Esophagus mucosa (tissue), 1 donor: ENCODE measurements at regions not wholly inside any gene's neighbourhood (a gene's known extent, or its start where the extent isn't known, plus 50 kb on each side); places are given as distances from the start of the nearest gene placed in this dataset.
A peak's percentile ranks its signal among the peaks of the same experiment; 100 is the strongest.
"Not testable (repeated sequence)": the region's sequence is repeated elsewhere in the genome, so short reads cannot be mapped to it uniquely, and the experiment has no call there.

ENCODE experiments used
- ATAC-seq: fragments of 200-7000 bp; cut with Tn5 transposase; one replicate; pipeline ENCODE4 v1.9.1; 2020
- donor health status: DM: yes; HTN: yes; CAD: no.

DNA sequence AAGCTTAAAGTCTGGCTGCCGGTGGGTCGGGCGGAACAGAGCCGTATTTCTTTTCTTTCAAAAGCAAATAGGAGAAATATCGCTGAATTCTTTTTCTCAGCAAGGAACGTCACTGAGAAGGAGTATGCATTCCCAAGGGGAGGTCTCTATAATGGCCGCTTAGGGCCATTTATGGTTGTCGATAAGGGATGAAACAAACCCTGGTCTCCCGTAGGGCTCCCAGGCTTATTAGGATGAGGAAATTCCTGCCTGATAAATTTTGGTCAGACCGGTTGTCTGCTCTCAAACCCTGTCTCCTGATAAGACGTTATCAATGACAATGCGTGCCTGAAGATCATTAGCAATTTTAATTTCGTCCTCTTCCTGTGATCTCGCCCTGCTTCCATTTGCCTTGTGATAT, 227.7 kb upstream of the ZEB2 start:
- ATAC-seq: no peak

DNA sequence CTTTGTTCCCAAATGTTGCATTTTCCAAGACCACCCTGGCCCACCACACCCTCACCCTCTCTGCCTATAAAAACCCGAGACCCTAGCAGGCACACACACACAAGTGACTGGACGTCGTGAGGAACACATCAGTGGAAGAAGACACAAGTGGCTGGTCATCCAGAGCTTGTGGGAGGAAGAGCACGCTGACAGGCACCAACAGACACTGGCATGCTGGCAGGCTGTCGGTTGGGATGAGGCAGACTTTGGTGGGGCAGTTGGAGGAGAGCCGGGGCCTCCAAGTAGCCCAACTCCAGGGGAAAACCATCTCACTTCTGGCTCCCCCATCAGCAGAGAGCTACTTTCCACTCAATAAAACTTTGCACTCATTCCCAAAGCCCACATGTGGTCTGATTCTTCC, 225.5 kb upstream of the ZEB2 start:
- ATAC-seq: no peak

DNA sequence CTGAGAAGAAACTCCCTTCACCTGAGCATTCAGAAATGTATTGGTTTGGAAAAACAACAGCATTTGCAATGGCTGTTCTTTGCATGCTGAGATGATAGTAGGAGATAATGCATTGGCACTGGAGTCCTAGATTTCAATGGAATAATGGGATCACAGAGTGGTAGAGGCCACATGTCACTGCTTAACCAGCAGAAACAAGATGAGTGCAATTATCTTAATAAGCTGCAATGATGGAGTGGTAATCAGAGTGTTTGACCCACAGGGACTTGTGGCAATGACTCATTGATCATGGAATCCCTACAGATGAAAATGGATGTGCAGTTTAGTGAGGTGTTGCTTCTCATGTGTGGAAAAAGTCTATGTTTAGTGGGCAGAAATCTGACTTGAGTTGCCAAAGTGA, 218.8 kb upstream of the ZEB2 start:
- ATAC-seq: no peak

DNA sequence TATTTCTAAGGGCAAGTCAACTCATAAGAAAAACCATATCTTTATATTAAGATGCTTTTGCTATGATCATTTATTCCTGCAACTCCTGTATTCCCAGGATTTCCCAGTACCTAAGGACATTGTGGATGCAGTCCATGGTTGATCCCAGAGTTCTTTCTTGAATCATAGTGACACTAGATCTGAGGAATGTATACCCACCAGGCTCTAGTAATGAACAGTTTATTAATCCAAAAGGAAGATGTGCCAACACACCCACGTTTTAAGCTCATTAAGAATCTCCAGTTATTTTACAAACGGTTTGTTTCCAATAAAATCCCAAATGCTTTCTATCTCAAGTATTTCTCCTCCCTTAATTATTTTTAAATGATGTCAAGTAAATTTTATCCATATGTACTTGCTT, 210.8 kb upstream of the ZEB2 start:
- no peak for ATAC-seq

DNA sequence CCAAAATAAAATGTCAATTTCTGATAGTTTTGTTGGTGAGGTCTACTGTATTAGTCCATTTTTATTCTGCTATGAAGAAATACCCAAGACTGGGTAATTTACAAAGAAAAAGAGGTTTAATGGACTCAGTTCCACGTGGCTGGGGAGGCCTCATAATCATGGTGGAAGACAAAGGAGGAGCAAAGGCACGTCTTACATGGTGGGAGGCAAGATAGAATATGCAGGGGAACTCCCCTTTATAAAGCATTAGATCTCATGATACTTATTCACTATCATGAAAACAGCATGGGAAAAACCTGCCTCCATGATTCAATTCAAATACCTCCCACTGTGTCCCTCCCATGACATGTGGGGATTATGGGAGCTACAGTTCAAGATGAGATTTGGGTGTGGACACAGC, 204.5 kb upstream of the ZEB2 start:
- ATAC-seq: not testable (repeated sequence)

DNA sequence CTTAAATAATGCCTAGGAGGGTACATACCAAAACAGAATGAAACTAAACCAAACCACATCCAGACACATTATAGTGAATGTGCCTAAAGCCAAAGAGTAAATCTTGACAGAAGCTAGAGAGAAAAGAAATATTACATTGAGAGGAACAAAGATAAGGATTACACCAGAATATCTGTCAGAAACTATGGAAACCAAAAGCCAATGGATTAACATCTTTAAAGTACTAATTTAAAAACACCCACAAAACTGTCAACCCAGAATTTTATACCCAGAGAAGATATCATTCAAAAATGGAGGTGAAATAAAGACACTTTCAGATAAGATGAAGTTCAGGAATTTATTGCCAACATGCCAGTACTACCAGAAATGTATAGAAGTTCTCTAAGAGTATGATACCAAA, 198.5 kb upstream of the ZEB2 start:
- no peak for ATAC-seq

DNA sequence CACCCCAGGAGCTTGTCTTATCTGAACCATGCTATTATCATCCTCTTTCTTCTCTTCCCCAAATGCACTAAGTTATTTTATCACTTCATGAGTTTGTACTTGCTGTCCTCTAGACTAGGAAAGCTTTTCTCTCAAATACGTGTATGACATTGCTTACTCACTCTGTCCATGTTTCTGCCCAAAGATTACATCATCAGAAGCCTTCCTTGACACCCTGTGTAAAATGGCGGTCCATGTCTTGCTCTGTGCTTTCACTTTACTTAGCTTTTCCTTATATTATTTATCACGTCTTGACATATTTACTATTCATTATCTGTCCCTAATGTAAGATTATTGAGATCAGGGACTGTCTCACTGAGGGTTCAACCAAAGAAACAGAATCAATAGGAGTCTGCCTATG, 196.1 kb upstream of the ZEB2 start:
- no peak for ATAC-seq

DNA sequence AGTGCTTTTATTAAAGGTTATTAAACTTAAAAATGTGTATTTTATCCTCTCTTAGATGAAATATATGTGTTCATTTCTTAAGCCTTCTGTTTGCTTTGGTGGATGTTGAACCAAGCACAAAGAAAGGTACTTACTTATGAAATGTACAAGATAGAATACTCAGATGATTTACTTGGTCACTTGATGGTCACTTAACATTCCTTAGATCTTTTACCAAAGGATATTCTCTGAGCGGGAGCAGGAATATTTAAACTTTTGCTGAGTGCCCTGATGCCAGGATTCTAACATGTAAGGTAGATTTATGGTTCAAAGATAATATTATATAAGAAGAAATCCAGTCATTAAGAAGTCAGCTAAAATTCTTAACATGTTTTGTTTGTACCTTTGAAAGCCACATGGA, 193.5 kb upstream of the ZEB2 start:
- no peak for ATAC-seq

DNA sequence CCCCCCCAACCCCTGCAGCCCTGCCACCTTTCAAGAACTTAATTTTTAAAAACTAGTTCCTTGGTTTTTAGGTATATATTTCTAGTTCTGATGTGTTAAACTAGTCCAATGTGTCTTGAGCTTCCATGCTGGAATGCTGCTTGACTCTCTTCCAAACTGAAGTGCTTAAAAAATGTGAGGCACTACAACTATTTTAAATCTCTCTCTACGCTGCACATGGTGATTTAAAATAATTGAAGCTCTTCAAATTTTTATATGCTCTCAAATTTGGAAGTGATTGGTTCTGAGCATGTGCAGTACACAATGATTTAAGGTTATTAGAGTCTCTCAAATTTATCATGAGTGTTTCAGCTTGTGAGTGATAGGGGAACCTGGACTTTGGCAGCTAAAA, 192.6 kb upstream of the ZEB2 start:
- ATAC-seq: no peak

DNA sequence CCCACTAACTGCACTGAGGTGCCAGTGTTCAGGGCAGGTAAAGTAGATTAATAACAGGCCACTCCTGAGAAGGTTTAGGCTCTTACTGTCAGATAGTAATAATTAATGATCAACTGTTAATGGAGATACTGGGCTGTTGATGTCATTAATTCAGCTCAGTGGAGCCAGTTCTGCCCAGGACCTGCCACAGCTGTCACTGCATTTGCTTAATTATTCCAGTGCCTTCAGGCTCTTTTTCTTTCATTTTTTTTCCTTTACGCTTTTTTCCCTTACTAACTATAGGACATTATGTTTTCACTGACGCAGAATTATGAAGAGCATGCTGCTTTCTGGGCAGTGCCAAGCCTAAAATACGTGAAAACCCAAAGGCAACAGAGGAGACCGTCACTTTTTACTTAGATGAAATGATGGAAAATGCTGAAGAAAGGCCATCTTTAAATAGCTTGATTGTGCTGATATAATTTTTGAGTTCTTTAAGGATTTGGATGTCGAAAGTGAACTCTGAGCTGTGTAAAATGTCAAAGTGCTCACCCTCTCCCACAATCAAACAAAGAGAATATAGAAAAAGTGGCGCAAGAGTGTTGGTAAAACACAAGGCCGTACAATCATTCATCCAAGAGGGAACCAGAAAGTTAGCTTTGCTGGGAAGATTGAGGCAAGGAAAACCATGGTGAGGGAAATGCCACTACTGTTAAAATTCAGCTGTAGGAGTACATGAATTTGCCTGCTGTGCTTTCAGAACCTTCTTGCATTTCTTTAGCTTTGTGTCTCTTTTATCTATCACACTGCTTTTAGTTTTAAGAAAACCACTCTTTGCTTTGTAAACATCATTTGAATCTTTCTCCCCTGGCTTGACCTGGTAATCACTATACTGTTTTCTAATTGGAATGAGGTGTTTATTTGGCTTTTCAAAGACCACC, 192.0 kb upstream of the ZEB2 start:
- ATAC-seq: no peak

DNA sequence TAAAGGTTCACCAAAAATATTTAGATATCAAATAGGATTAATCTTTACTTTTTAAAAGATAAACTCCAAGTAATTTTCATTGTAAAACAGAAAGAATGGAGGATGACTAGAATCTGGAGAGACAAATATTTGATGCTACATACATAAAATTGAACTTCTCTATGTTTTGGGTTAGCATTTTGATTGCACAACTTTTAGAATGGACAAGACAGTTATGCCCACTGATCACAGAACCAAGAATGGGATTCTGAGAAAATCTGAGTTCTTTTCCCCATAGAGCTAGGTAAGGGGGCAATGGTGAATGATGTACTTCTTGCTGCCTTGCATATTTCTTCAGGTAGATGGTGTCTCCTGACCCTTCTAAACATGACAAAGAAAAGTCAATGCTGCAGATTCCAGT, 191.2 kb upstream of the ZEB2 start:
- ATAC-seq: no peak

DNA sequence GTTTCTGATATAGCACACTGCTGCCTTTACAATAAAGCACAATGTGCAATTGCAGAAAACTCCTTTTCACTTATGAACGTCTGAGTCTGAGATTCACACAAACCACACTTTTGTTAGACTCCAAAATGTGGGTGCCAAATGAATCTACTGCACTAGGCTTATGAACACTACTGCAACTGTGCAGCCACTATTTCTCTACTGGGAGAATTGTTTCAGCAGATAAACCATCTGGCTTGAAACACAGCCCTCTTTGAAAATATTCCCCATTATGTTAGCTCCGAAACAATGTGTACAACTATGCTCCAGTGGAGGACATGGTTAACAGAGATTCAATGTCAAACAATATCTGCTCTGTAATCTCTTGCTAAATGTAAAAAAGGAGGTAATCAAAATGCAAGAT, 188.7 kb upstream of the ZEB2 start:
- no peak for ATAC-seq

DNA sequence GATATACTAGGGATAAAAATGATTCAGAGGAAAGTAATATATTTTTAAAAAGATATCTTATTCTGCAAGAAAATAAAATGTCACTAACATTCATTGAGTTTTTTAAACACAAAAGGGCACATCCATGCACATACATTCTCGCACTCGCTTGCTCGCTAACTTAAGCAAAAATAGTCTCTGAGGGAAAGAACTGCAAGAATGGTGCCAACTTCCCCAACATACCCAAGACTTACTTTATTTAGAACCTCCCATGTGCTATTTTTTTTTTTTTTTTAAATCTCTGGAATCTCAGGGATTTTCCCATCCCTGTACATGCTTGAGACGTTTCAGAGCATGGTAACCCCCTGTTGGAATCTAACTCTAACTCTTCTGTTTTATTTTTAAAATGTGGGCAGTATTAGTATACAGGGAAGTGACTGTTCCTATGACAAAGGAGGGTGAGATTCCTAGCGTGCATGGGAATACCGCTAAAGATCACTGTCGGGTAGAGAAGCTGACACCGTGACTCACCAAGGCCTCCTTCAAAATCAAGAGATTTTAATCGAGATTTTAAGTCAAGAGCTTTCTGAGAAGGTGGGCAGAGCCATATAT, 187.9 kb upstream of the ZEB2 start:
- no peak for ATAC-seq

DNA sequence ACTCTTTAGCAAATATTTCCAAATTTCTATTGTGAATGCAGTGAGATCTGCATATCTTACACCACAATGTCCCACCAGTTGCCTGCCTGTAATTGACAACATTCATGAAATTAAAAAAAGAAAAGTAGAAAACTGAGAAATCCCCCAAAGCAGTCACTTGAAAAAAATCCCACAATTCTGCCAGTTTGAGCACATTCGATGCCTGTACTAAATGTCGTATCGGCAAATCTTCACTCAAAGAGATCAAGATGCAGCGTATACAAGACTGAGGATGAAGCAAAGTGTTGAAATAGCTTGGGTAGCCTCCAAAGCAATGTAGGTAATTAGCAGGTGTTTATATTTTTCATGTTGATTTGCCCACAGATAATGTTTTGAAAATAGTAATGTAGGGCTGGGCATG, 186.7 kb upstream of the ZEB2 start:
- no peak for ATAC-seq

DNA sequence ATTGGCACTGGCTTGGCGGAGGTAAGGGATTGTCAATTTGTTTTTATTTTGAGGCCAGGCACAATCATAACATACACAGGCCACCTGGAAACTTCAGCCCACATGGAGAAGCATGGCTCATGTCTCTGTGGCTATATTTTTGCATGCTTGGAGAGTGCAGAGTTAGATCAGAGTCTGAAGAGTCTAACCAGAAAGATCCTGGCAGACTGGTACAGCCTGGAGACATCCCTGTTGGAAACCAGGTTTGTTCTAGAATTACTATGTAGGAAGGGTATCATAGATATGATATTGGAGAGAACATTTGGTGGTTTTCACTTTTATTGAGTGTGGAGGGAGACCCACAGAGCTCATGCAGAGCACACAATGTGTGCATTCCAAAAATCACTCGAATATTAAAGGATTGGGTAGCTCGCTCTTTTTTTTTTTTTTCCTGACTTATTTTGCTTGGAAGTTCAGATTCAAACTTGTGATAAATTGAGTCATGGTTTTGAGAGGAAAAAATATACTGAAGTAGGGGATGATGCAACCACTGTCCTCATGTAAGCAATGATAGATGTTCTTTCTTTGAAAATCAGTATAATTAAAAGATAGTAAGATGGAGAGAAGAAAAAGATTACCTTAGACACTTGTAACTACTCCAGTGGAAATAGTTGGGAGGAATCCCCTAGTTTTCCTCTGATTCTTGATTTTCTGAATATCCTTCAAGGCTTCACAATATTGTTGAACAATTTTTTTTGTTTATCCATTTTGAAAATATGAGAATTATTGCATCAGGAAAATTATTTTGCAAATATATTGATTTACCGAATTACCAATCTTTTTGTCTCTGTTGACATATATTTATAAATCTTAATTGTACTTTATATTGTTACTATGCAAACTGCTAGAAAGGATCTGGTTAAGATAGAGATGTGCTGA, 185.7 kb upstream of the ZEB2 start:
- no peak for ATAC-seq

DNA sequence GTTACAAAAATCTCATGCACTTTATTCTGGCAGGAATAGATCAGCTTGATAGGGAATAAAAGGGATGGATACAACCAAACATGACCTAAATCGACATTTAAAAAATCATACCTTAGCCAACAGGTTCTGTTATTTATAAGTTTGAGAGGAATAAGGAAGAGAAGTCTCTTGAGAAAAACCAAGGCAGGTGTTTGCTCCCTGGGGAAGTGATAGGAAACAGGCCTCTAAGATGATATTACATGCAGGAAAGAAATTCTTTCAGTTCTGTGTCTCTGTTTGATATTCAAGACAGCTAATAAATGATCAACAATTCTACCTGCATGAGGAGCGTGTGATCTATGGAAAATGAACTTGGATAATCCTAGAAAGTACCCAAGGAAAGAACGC, 184.8 kb upstream of the ZEB2 start:
- no peak for ATAC-seq

DNA sequence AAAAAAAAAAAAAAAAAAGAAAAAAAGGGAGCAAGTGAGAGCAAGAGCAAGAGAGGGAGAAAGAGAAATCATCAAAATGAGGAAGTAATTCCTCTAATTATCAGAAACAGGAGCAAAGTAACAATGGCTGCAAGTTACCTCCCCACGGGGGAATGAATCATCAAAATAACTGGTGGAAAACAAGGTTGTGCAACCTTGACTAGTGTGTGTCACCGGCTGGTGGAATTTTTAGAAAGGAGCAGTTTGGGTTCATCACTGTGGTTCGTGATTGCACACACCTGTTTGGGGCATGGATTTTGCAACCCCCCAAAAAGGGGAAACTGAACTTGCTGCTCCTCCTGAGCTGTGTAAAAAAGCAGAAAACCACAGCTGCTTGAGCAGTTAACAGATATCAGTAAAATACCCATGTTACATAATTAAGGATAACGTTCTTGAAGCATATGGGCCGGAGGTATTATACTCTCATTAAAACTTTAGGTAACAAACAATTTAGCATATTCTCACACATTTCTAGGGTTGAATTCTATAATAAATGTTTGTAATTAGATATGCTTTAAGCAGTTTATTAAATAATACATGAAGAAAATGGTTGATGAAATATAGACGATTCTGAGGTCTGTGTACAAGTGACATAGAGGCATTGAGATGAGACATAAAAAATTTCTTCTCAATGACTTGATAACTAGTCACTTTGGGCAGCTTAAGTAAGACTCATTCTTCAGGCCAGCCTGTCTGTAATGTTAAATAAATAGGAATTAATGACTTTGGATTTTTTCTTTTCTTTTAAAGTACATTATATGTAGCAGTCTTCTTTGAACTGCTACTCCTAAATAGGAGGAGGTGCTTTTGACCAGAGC, 184.2 kb upstream of the ZEB2 start:
- ATAC-seq: peak; percentile 86

DNA sequence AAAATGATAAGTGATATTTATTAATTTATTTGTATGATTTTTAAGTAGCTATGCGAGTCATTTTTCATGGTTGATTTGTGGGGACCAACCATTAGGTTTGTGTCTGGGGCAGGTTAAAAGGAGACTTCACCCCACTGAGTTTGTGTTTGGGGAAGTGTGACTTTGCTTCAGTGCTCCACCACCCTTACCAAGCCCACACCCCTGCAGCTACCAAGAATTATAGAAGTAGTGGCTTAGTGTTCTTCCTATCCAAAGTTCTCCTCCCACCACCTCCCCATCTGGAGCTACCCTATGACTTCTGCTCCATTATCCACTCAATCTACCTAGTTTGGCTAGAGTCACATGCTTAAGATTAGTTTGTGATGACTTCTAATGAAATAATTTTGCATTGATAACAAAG, 182.1 kb upstream of the ZEB2 start:
- no peak for ATAC-seq

DNA sequence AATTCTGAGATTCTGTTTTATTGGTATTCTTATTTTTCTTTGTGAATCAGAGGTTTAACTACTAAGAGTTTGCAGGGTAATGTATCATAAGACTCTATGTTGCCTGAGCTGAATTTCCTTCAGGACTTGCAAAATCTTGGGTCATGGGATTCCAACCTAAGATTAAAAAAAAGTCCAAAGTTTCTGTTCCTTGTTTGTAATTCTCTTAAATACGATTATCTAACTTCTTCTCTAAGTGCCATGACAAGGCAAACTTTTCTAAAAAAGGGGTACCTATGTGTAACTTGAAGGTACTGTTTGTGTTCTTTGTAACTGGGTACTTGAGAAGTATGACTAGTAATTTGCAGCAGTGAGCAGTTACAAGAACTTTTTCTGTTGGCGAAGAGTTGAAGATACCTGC, 181.3 kb upstream of the ZEB2 start:
- no peak for ATAC-seq

DNA sequence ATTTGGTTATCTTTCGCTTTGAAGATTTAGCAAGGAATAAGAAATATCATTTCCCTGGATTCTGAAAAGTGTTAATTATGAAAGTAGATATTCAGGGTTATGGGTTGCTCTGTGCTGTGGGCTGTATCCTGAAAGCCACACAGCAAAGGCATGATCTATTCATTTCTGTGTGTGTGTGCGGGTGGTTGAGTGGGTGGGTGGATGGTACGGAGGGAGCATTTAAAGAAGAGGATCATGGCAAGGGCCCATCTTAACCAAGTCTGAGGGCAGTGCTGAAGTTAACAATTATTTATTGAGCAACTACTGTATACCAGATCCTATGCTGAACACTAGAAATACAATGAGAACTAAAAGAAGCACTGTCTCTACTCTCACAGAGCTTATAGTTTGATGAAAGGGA, 178.2 kb upstream of the ZEB2 start:
- no peak for ATAC-seq

DNA sequence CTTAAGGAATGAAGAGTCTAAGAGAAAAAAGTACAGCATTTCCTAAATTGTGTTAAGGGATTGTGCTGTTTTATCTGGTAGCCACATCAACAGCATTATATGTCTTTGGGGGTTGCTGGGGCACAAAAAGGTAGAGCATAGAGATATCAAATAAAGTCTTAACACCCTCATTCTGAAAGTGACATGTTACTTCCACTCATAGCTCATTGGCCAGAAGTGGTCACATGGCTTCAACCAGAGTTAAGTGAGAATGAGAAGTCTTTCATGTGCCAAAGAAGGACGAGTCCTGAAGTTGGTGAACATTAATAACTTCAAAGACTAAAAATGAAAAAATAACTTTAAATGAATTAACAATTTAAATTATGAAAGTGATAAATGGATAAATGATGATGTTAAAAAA, 175.7 kb upstream of the ZEB2 start:
- no peak for ATAC-seq

DNA sequence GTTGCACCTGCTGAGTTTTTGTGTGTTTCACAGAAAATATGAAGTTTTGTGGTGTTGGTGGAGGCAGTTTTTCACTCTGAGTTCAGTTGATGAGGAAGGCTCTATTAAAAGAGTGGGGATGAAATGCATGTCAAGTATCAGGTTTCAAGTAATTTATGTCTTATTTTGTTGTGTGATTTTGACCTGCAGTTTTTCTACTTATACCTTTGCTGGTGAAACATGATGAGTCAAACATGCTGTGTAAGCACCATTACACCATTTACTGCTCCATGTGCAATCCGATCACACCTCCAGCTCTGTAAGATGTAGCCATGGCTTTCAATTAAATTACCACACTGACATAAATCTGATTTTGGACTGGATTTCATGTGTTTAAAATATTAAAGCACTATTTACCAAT, 174.5 kb upstream of the ZEB2 start:
- ATAC-seq: no peak

DNA sequence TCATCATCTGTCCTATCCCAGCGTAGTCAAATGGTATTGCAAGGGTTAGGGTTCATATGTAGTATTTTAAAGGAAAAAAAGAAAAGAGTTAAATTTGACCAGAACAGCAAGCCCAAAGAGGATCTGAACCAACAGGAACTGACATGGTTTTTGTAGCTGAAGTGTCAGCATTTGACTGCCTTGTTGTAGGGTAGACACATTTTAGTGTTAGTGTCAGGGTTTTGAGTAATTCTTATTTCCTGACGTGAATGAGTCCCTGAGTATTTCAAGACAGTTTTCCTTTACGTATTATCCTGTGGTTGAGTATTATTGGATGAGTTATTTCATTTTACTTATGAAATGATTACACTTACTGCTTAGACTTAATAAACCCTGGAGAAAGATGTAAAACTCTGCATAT, 173.3 kb upstream of the ZEB2 start:
- no peak for ATAC-seq
